Progenitor cell of endocrine pancreas (in vitro differentiated cells): ENCODE measurements at regions not wholly inside any gene's neighbourhood (a gene's known extent, or its start where the extent isn't known, plus 50 kb on each side); places are given as distances from the start of the nearest gene placed in this dataset.

ENCODE experiments used
- DNase-seq: peaks from one replicate; pipeline ENCODE4 v3.0.0; 2021; ENCODE audit warnings: low spot score; ENCODE audit not compliant: unreplicated experiment
- H3K27ac Mint-ChIP-seq: 2 replicates; pipeline ENCODE4 v1.8.0; 2021; ENCODE audit warnings: mild to moderate bottlenecking, moderate library complexity, mixed read lengths
- H3K27me3 Mint-ChIP-seq: 2 replicates; pipeline ENCODE4 v1.8.0; 2021; ENCODE audit warnings: mixed read lengths
- H3K36me3 Mint-ChIP-seq: 2 replicates; pipeline ENCODE4 v1.8.0; 2022; ENCODE audit warnings: mixed read lengths; ENCODE audit not compliant: insufficient read depth
- H3K4me1 Mint-ChIP-seq: 2 replicates; pipeline ENCODE4 v1.8.0; 2021; ENCODE audit warnings: low read depth, mixed read lengths
- H3K4me3 Mint-ChIP-seq: 2 replicates; pipeline ENCODE4 v1.8.0; 2021; ENCODE audit warnings: low read depth, mild to moderate bottlenecking, moderate library complexity, mixed read lengths
- H3K9me3 Mint-ChIP-seq: 2 replicates; pipeline ENCODE4 v1.8.0; 2021; ENCODE audit warnings: low read depth, mixed read lengths
- CTCF ChIP-seq: fragments of 200-600 bp; sonication (generic); IDR thresholded peaks from one replicate; pipeline ENCODE4 v1.5.0; 2021; ENCODE audit warnings: antibody characterized with exemption, mild to moderate bottlenecking; ENCODE audit not compliant: unreplicated experiment

- TF ChIP-seq CTCF: no peak
- DNase-seq: no peak
- peaks cover 12% of the 10 kb centered on the region for H3K4me1 Mint-ChIP-seq
- H3K4me3 Mint-ChIP-seq: no peak overlapping the region
- peaks cover 5% of the 10 kb centered on the region for H3K27me3 Mint-ChIP-seq
- no peaks in the 10 kb centered on the region for H3K9me3 Mint-ChIP-seq
- H3K27ac Mint-ChIP-seq: no peak overlapping the region
- H3K36me3 Mint-ChIP-seq: no peaks in the 10 kb centered on the region
Observed at GRCh38 chr10:105756386-105756785, 1115.3 kb downstream of the SORCS3 start.

GRCh38 chr10:105751688-105752087 lies 1110.6 kb downstream of the SORCS3 start:
- Mint-ChIP-seq H3K4me3 (no peak overlapping the region), H3K27ac (no peak overlapping the region), H3K9me3 (no peaks in the 10 kb centered on the region), H3K36me3 (no peaks in the 10 kb centered on the region), H3K4me1 (peaks cover 7% of the 10 kb centered on the region), H3K27me3 (peaks cover 3% of the 10 kb centered on the region)
- DNase-seq: no peak
- TF ChIP-seq CTCF: no peak

GRCh38 chr10:105745596-105746148 lies 1104.6 kb downstream of the SORCS3 start:
- no peaks in the 10 kb centered on the region for H3K4me1 Mint-ChIP-seq
- no peak overlapping the region for H3K27ac Mint-ChIP-seq
- no peaks in the 10 kb centered on the region for H3K27me3 Mint-ChIP-seq
- no peaks in the 10 kb centered on the region for H3K36me3 Mint-ChIP-seq
- no peak for TF ChIP-seq CTCF
- no peaks in the 10 kb centered on the region for H3K9me3 Mint-ChIP-seq
- DNase-seq: no peak
- H3K4me3 Mint-ChIP-seq: no peak overlapping the region

- no peaks in the 10 kb centered on the region for H3K4me1 Mint-ChIP-seq
- no peaks in the 10 kb centered on the region for H3K9me3 Mint-ChIP-seq
- no peak overlapping the region for H3K4me3 Mint-ChIP-seq
- no peaks in the 10 kb centered on the region for H3K36me3 Mint-ChIP-seq
- H3K27me3 Mint-ChIP-seq: no peaks in the 10 kb centered on the region
- DNase-seq: no peak
- no peak for TF ChIP-seq CTCF
- no peak overlapping the region for H3K27ac Mint-ChIP-seq
Observed at GRCh38 chr10:105743343-105744056, 1102.4 kb downstream of the SORCS3 start.

GRCh38 chr10:105742923-105743322 lies 1101.8 kb downstream of the SORCS3 start:
- H3K4me3 Mint-ChIP-seq: no peak overlapping the region
- H3K27me3 Mint-ChIP-seq: no peaks in the 10 kb centered on the region
- no peaks in the 10 kb centered on the region for H3K9me3 Mint-ChIP-seq
- H3K36me3 Mint-ChIP-seq: no peaks in the 10 kb centered on the region
- no peak overlapping the region for H3K27ac Mint-ChIP-seq
- no peak for TF ChIP-seq CTCF
- no peaks in the 10 kb centered on the region for H3K4me1 Mint-ChIP-seq
- no peak for DNase-seq
